ENCODE measurements at regions not wholly inside any gene's neighbourhood (a gene's known extent, or its start where the extent isn't known, plus 50 kb on each side); places are given as distances from the start of the nearest gene placed in this dataset.
"Not testable (repeated sequence)": the region's sequence is repeated elsewhere in the genome, so short reads cannot be mapped to it uniquely, and the experiment has no call there.

- H3K4me2 ChIP-seq (ENCODE audit: low read depth, low read length); H3K4me3 ChIP-seq (ENCODE audit: low read length); H3K4me1 ChIP-seq (ENCODE audit: low read length); H3K27me3 ChIP-seq (replicated peaks; ENCODE audit: insufficient read depth, low read length); H2AFZ ChIP-seq (ENCODE audit: low read length); H4K20me1 ChIP-seq (ENCODE audit: insufficient read depth, low read length); H3F3A ChIP-seq (ENCODE audit: insufficient read depth, low read length); H3K9me3 ChIP-seq (replicated peaks; ENCODE audit: insufficient read depth, low read length); DNase-seq; H3K27ac ChIP-seq (ENCODE audit: low read length); H3K9ac ChIP-seq (ENCODE audit: low read length); H3K9me2 ChIP-seq (replicated peaks; ENCODE audit: insufficient read depth, low read length); H3K79me2 ChIP-seq (ENCODE audit: low read length); H3K36me3 ChIP-seq (replicated peaks; ENCODE audit: insufficient read depth, low read length): not testable (repeated sequence)
These were observed 171.3 kb downstream of the MAIP1 start for GRCh38 chr2:200126680-200127079.

GRCh38 chr2:200127848-200128247, 172.5 kb downstream of the MAIP1 start:
- Histone ChIP-seq H3K9me2 (replicated peaks; ENCODE audit: insufficient read depth, low read length) (no peaks in the 10 kb centered on the region), H3K36me3 (replicated peaks; ENCODE audit: insufficient read depth, low read length) (no peaks in the 10 kb centered on the region), H3K27me3 (replicated peaks; ENCODE audit: insufficient read depth, low read length) (no peaks in the 10 kb centered on the region), H3K4me3 (ENCODE audit: low read length) (no peak overlapping the region), H4K20me1 (ENCODE audit: insufficient read depth, low read length) (no peaks in the 10 kb centered on the region), H3K9ac (ENCODE audit: low read length) (no peak overlapping the region), H3F3A (ENCODE audit: insufficient read depth, low read length) (no peaks in the 10 kb centered on the region), H3K79me2 (ENCODE audit: low read length) (no peaks in the 10 kb centered on the region), H3K4me2 (ENCODE audit: low read depth, low read length) (no peak overlapping the region), H3K9me3 (replicated peaks; ENCODE audit: insufficient read depth, low read length) (no peaks in the 10 kb centered on the region), H3K27ac (ENCODE audit: low read length) (no peak overlapping the region), H3K4me1 (ENCODE audit: low read length) (no peaks in the 10 kb centered on the region), H2AFZ (ENCODE audit: low read length) (no peak overlapping the region)
- TF ChIP-seq EZH2phosphoT487 (IDR thresholded peaks at IDR 0.05; ENCODE audit: low read length): no peak
- TF ChIP-seq CTCF (IDR thresholded peaks at IDR 0.05; ENCODE audit: low read length): no peak
- no peak for TF ChIP-seq EZH2 (optimal IDR thresholded peaks at IDR 0.05; ENCODE audit: low read depth, low read length)
- no peak for DNase-seq

- no peaks in the 10 kb centered on the region for H3K36me3 ChIP-seq (replicated peaks; ENCODE audit: insufficient read depth, low read length)
- no peaks in the 10 kb centered on the region for H4K20me1 ChIP-seq (ENCODE audit: insufficient read depth, low read length)
- H3K4me2 ChIP-seq (ENCODE audit: low read depth, low read length): no peak overlapping the region
- no peaks in the 10 kb centered on the region for H3K4me1 ChIP-seq (ENCODE audit: low read length)
- no peaks in the 10 kb centered on the region for H3F3A ChIP-seq (ENCODE audit: insufficient read depth, low read length)
- H3K9me3 ChIP-seq (replicated peaks; ENCODE audit: insufficient read depth, low read length): no peaks in the 10 kb centered on the region
- H3K79me2 ChIP-seq (ENCODE audit: low read length): no peaks in the 10 kb centered on the region
- no peak overlapping the region for H3K9ac ChIP-seq (ENCODE audit: low read length)
- no peaks in the 10 kb centered on the region for H3K27me3 ChIP-seq (replicated peaks; ENCODE audit: insufficient read depth, low read length)
- H3K27ac ChIP-seq (ENCODE audit: low read length): no peak overlapping the region
- H3K4me3 ChIP-seq (ENCODE audit: low read length): no peak overlapping the region
- H3K9me2 ChIP-seq (replicated peaks; ENCODE audit: insufficient read depth, low read length): no peaks in the 10 kb centered on the region
- no peak for TF ChIP-seq EZH2phosphoT487 (IDR thresholded peaks at IDR 0.05; ENCODE audit: low read length)
- no peak for TF ChIP-seq EZH2 (optimal IDR thresholded peaks at IDR 0.05; ENCODE audit: low read depth, low read length)
- no peak for TF ChIP-seq CTCF (IDR thresholded peaks at IDR 0.05; ENCODE audit: low read length)
- DNase-seq: no peak
- H2AFZ ChIP-seq (ENCODE audit: low read length): no peak overlapping the region
These were observed 172.9 kb downstream of the MAIP1 start for GRCh38 chr2:200128296-200128695.

GRCh38 chr2:200129721-200130462, 174.5 kb downstream of the MAIP1 start:
- Histone ChIP-seq H3K9me2 (replicated peaks; ENCODE audit: insufficient read depth, low read length) (no peaks in the 10 kb centered on the region), H3K79me2 (ENCODE audit: low read length) (no peaks in the 10 kb centered on the region), H3K9ac (ENCODE audit: low read length) (no peak overlapping the region), H3K4me3 (ENCODE audit: low read length) (no peak overlapping the region), H3K4me2 (ENCODE audit: low read depth, low read length) (no peak overlapping the region), H3K4me1 (ENCODE audit: low read length) (no peaks in the 10 kb centered on the region), H3K27ac (ENCODE audit: low read length) (no peak overlapping the region), H3K27me3 (replicated peaks; ENCODE audit: insufficient read depth, low read length) (no peaks in the 10 kb centered on the region), H3K9me3 (replicated peaks; ENCODE audit: insufficient read depth, low read length) (no peaks in the 10 kb centered on the region), H3K36me3 (replicated peaks; ENCODE audit: insufficient read depth, low read length) (no peaks in the 10 kb centered on the region), H2AFZ (ENCODE audit: low read length) (no peak overlapping the region), H3F3A (ENCODE audit: insufficient read depth, low read length) (no peaks in the 10 kb centered on the region), H4K20me1 (ENCODE audit: insufficient read depth, low read length) (no peaks in the 10 kb centered on the region)
- no peak for DNase-seq
- TF ChIP-seq EZH2phosphoT487 (IDR thresholded peaks at IDR 0.05; ENCODE audit: low read length) (no peak), CTCF (IDR thresholded peaks at IDR 0.05; ENCODE audit: low read length) (no peak), EZH2 (optimal IDR thresholded peaks at IDR 0.05; ENCODE audit: low read depth, low read length) (no peak)
